ACHN (cell line): ENCODE measurements at regions not wholly inside any gene's neighbourhood (a gene's known extent, or its start where the extent isn't known, plus 50 kb on each side); places are given as distances from the start of the nearest gene placed in this dataset.

Experiments
- DNase-seq: peaks from one replicate; pipeline ENCODE4 v3.0.0-alpha.2; 2015
- in situ Hi-C: cut with HindIII; loops from 2 replicates; pipeline ENCODE4 v1.10.0; 2017; ENCODE audit warnings: low sequenced_read_pairs, low pct_ligation_motif_present, low pct_unique_long_range_greater_than_20kb

- in situ Hi-C loops, result no loop called here
Measured at GRCh38 chr18:2040279-2040678, 531.0 kb downstream of the METTL4 start.

GRCh38 chr18:2049986-2050385, 521.3 kb downstream of the METTL4 start:
- peak; percentile 31 for DNase-seq
- in situ Hi-C loops, result no loop called here

More at GRCh38 chr18:2040279-2040678, 531.0 kb downstream of the METTL4 start:
- DNase-seq, result no peak

- in situ Hi-C loops, result no loop called here
- peak; percentile 79 for DNase-seq
Measured at GRCh38 chr18:2050702-2051201, 520.6 kb downstream of the METTL4 start.

- in situ Hi-C loops, result no loop called here
Measured at GRCh38 chr18:2053490-2054089, 517.7 kb downstream of the METTL4 start.

GRCh38 chr18:2059336-2059735, 512.0 kb downstream of the METTL4 start:
- DNase-seq, result no peak
- in situ Hi-C loops, result no loop called here

More at GRCh38 chr18:2053490-2054089, 517.7 kb downstream of the METTL4 start:
- DNase-seq, result no peak

- in situ Hi-C loops, result no loop called here
- no peak for DNase-seq
Measured at GRCh38 chr18:2060086-2060485, 511.2 kb downstream of the METTL4 start.

GRCh38 chr18:2070631-2071030, 500.7 kb downstream of the METTL4 start:
- DNase-seq, result no peak
- in situ Hi-C loops, result no loop called here

- in situ Hi-C loops, result no loop called here
- DNase-seq, result no peak
Measured at GRCh38 chr18:2075499-2075898, 495.8 kb downstream of the METTL4 start.

- DNase-seq, result no peak
- in situ Hi-C loops, result no loop called here
Measured at GRCh38 chr18:2082676-2083075, 488.6 kb downstream of the METTL4 start.

GRCh38 chr18:2083691-2084090, 487.6 kb downstream of the METTL4 start:
- in situ Hi-C loops, result no loop called here
- DNase-seq, result peak; percentile 30

GRCh38 chr18:2086439-2086838, 484.9 kb downstream of the METTL4 start:
- in situ Hi-C loops, result no loop called here

GRCh38 chr18:2087877-2088673, 483.2 kb downstream of the METTL4 start:
- no peak for DNase-seq
- in situ Hi-C loops, result no loop called here

More at GRCh38 chr18:2086439-2086838, 484.9 kb downstream of the METTL4 start:
- DNase-seq, result no peak

GRCh38 chr18:2089396-2089795, 481.9 kb downstream of the METTL4 start:
- DNase-seq, result no peak
- in situ Hi-C loops, result no loop called here

GRCh38 chr18:2091937-2092336, 479.4 kb downstream of the METTL4 start:
- DNase-seq, result no peak
- in situ Hi-C loops, result no loop called here

- in situ Hi-C loops, result no loop called here
- DNase-seq, result no peak
Measured at GRCh38 chr18:2096551-2096950, 474.8 kb downstream of the METTL4 start.

GRCh38 chr18:2100694-2101213, 470.6 kb downstream of the METTL4 start:
- in situ Hi-C loops, result no loop called here
- DNase-seq, result no peak

GRCh38 chr18:2102022-2102421, 469.3 kb downstream of the METTL4 start:
- DNase-seq, result no peak
- in situ Hi-C loops, result no loop called here

GRCh38 chr18:2103299-2103698, 468.0 kb downstream of the METTL4 start:
- no peak for DNase-seq
- in situ Hi-C loops, result no loop called here

GRCh38 chr18:2104620-2105462, 466.5 kb downstream of the METTL4 start:
- in situ Hi-C loops, result no loop called here

More at GRCh38 chr18:2104620-2105462, 466.5 kb downstream of the METTL4 start:
- peak; percentile 38 for DNase-seq
